ENCODE measurements at regions not wholly inside any gene's neighbourhood (a gene's known extent, or its start where the extent isn't known, plus 50 kb on each side); places are given as distances from the start of the nearest gene placed in this dataset.

DNA sequence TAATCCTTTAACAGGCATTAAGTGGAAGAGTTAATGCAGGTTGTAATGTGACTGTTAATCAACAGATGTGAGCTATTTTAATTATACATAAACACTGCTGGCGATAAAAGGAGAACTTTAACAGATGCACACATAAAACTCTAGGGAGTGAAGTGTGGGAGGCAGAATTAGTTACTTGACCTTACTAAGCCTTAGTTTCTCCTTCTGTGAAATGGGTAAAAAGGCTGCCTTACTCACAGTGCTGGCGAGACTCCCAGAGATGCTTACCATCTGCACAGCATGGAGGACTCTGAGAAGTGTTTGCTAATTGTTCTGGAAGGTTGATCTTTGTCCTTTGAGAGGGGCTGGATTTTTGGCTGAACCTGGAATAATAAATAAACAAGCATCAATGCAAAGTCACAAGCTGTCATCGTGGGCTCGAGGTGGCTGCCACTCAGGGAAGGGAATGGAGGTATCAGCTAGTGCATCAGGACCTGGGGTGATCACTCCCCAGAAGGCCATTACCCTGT, 58.6 kb upstream of the MPEG1 start:
- DNase-seq (ENCODE audit: low read depth): no peak

DNA sequence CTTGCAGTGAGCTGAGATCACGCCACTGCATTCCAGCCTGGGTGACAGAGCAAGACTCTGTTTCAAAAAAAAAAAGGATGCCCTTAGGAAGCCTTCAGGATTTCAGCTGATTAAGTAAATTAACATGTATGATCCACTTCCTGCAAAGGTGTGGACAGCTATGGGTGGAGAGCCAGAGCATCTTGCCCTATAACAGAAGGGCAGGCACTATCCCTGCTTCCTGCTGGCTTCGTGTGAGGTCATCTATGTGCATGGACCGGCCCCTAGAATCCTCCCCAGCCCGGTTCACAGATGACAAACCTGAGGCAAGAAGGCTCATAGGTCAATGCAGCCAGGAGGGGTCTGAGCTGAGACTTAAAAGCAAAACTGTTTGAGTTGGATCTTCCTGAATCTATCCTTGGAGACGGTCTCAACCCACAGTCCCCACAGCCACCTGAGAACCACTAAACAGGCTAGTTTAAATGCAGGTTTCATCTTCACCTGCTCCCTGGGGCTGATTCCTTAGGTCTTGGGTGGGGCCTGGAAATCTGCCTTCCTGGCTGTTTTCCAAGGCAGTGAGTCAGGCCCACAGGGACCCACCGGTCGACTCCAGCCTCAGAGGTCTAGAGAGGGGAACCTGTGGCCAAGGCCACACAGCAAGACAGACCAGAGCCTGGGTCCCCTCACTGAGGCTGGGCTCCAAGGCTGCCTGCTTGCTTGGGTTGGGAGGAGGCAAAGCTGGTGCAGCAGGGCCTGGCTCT, 55.2 kb upstream of the MPEG1 start:
- no peak for TF ChIP-seq CTCF (IDR thresholded peaks at IDR 0.05; ENCODE audit: low read depth, low read length, missing control alignments)
- no peak for DNase-seq (ENCODE audit: low read depth)
- no peak overlapping the region for H3K4me3 ChIP-seq (ENCODE audit: low read depth, low read length)

More for the DNA sequence above, 58.6 kb upstream of the MPEG1 start:
- TF ChIP-seq CTCF (IDR thresholded peaks at IDR 0.05; ENCODE audit: low read depth, low read length, missing control alignments): no peak
- no peak overlapping the region for H3K4me3 ChIP-seq (ENCODE audit: low read depth, low read length)

GRCh38 chr11:59267196-59267595, 54.5 kb upstream of the MPEG1 start:
- no peak overlapping the region for H3K4me3 ChIP-seq (ENCODE audit: low read depth, low read length)
- DNase-seq (ENCODE audit: low read depth): no peak
- no peak for TF ChIP-seq CTCF (IDR thresholded peaks at IDR 0.05; ENCODE audit: low read depth, low read length, missing control alignments)

GRCh38 chr11:59266491-59266890, 53.8 kb upstream of the MPEG1 start:
- no peak for TF ChIP-seq CTCF (IDR thresholded peaks at IDR 0.05; ENCODE audit: low read depth, low read length, missing control alignments)
- DNase-seq (ENCODE audit: low read depth): no peak
- no peak overlapping the region for H3K4me3 ChIP-seq (ENCODE audit: low read depth, low read length)

GRCh38 chr11:59265735-59266134, 53.0 kb upstream of the MPEG1 start:
- H3K4me3 ChIP-seq (ENCODE audit: low read depth, low read length): no peak overlapping the region
- TF ChIP-seq CTCF (IDR thresholded peaks at IDR 0.05; ENCODE audit: low read depth, low read length, missing control alignments): no peak
- DNase-seq (ENCODE audit: low read depth): no peak

GRCh38 chr11:59264736-59265135, 52.0 kb upstream of the MPEG1 start:
- no peak for DNase-seq (ENCODE audit: low read depth)
- H3K4me3 ChIP-seq (ENCODE audit: low read depth, low read length): no peak overlapping the region
- TF ChIP-seq CTCF (IDR thresholded peaks at IDR 0.05; ENCODE audit: low read depth, low read length, missing control alignments): no peak
